HCT116 (cell line): ENCODE measurements at regions not wholly inside any gene's neighbourhood (a gene's known extent, or its start where the extent isn't known, plus 50 kb on each side); places are given as distances from the start of the nearest gene placed in this dataset.

Source experiments
- ATAC-seq: fragments of 200-7000 bp; cut with Tn5 transposase; 2 replicates; pipeline ENCODE4 v1.9.1; 2020; ENCODE audit warnings: mild to moderate bottlenecking, moderate library complexity
- BruUV-seq: library from RNA; stranded (reverse); fragments of 400-500 nt; replicated peaks from 2 replicates; lab custom pipeline; 2021; lab: Mats Ljungman, UMichigan
- CTCF ChIA-PET: fragments of 300-600 bp; sonication (Branson Sonifier 250); formaldehyde crosslinking; loops from one replicate; lab custom pipeline; 2021; ENCODE audit warnings: antibody characterized with exemption; lab: Charles Lee
- POLR2A ChIA-PET: fragments of 300-600, 350-600 bp; sonication (Branson Sonifier 250); formaldehyde crosslinking; loops from one replicate; lab custom pipeline; 2021; ENCODE audit warnings: antibody characterized with exemption; lab: Charles Lee
- RAD21 ChIA-PET, 2 experiments: fragments of 300-600 bp; sonication (Branson Sonifier 250); formaldehyde crosslinking; loops; one replicate each; lab custom pipeline; 2023; ENCODE audit warnings: low total read pairs in 2 of 2; ENCODE audit not compliant: uncharacterized antibody in 2 of 2, unreplicated experiment in 2 of 2, low non-redundant PET in 1 of 2; lab: Charles Lee
- DNase-seq: peaks from one replicate; pipeline ENCODE4 v3.0.0-alpha.2; 2010; ENCODE audit warnings: low read depth, low spot score
- H2AFZ ChIP-seq: fragments of 200-600 bp; shearing (Covaris generic), sonication (generic); 2 replicates; pipeline ENCODE4 v1.6.1; 2017; ENCODE audit warnings: low read depth, mixed run types, mixed read lengths, antibody characterized with exemption, low read length; ENCODE audit not compliant: poor library complexity, severe bottlenecking
- H3K27ac ChIP-seq: 2 replicates; pipeline ENCODE4 v1.5.1; 2012; ENCODE audit warnings: low read depth, low read length
- H3K27me3 ChIP-seq: fragments of 200-600 bp; sonication (generic); 2 replicates; pipeline ENCODE4 v1.6.1; 2016; ENCODE audit warnings: mixed run types, low read length, mixed read lengths; ENCODE audit not compliant: insufficient read depth
- H3K36me3 ChIP-seq, 2 experiments: fragments of 200-500 bp in 1 of 2; fragments of 200-600 bp in 1 of 2; sonication (Bioruptor generic) in 1 of 2; sonication (generic) in 1 of 2; 2 replicates each; pipeline versions ENCODE4 v1.5.1 to v1.6.1; 2014 to 2016; ENCODE audit warnings: low read length in 2 of 2, inconsistent platforms in 1 of 2, mixed read lengths in 1 of 2, mixed run types in 1 of 2; ENCODE audit not compliant: insufficient read depth in 2 of 2, control insufficient read depth in 1 of 2
- H3K4me1 ChIP-seq, 2 experiments: fragments of 200-600 bp in 1 of 2; sonication (generic) in 1 of 2; 2 replicates each; pipeline versions ENCODE4 v1.5.1 to v1.6.1; 2012 to 2017; ENCODE audit warnings: low read length in 2 of 2, inconsistent platforms in 1 of 2, mild to moderate bottlenecking in 1 of 2, mixed read lengths in 1 of 2, mixed run types in 1 of 2, moderate library complexity in 1 of 2; ENCODE audit not compliant: insufficient read depth in 2 of 2, control insufficient read depth in 1 of 2
- H3K4me2 ChIP-seq: fragments of 200-600 bp; sonication (generic); 2 replicates; pipeline ENCODE4 v1.6.1; 2017; ENCODE audit warnings: mixed run types, low read length, mixed read lengths
- H3K4me3 ChIP-seq, 2 experiments: fragments of 200-600 bp in 1 of 2; sonication (generic) in 1 of 2; replicated peaks in 1 of 2; 2 replicates each; pipeline ENCODE4 v1.5.1; 2011 to 2016; ENCODE audit warnings: low read length in 2 of 2, control low read depth in 1 of 2, low read depth in 1 of 2, mild to moderate bottlenecking in 1 of 2, mixed read lengths in 1 of 2, mixed run types in 1 of 2
- H3K79me2 ChIP-seq: fragments of 200-600 bp; sonication (generic); 2 replicates; pipeline ENCODE4 v1.6.1; 2017; ENCODE audit warnings: mild to moderate bottlenecking, mixed run types, low read length, moderate library complexity, mixed read lengths; ENCODE audit not compliant: insufficient read depth
- H3K9ac ChIP-seq: fragments of 200-600 bp; sonication (generic); 2 replicates; pipeline ENCODE4 v1.6.1; 2016; ENCODE audit warnings: low read length, mixed read lengths
- H3K9me2 ChIP-seq: fragments of 200-600 bp; sonication (generic), shearing (Covaris generic); 2 replicates; pipeline ENCODE4 v1.6.1; 2017; ENCODE audit warnings: mixed run types, mild to moderate bottlenecking, moderate library complexity; ENCODE audit not compliant: insufficient read depth
- H3K9me3 ChIP-seq, 2 experiments: fragments of 200-500 bp in 1 of 2; fragments of 200-600 bp in 1 of 2; sonication (Bioruptor generic) in 1 of 2; sonication (generic) in 1 of 2; 2 replicates each; pipeline ENCODE4 v1.6.1; 2014 to 2017; ENCODE audit warnings: low read length in 2 of 2, mixed read lengths in 2 of 2, inconsistent platforms in 1 of 2, low read depth in 1 of 2, mild to moderate bottlenecking in 1 of 2, mixed run types in 1 of 2, moderate library complexity in 1 of 2; ENCODE audit not compliant: control insufficient read depth in 1 of 2, insufficient read depth in 1 of 2
- H4K20me1 ChIP-seq: fragments of 200-600 bp; sonication (generic), shearing (Covaris generic); 2 replicates; pipeline ENCODE4 v1.6.1; 2017; ENCODE audit warnings: mixed run types, mild to moderate bottlenecking, moderate library complexity; ENCODE audit not compliant: insufficient read depth
- ATF3 ChIP-seq: IDR thresholded peaks from 2 replicates; pipeline ENCODE4 v1.6.1; 2012
- CBX3 ChIP-seq: IDR thresholded peaks from 2 replicates; pipeline ENCODE4 v1.6.1; 2012; ENCODE audit warnings: low read depth
- CTCF ChIP-seq, 3 experiments: fragments of 200-600 bp in 1 of 3; sonication (generic) in 1 of 3; IDR thresholded peaks in 2 of 3; conservative IDR thresholded peaks in 1 of 3; 2 replicates each; pipeline ENCODE4 v1.5.1; 2012 to 2017; ENCODE audit warnings: low read depth in 2 of 3, low read length in 2 of 3, antibody characterized with exemption in 1 of 3, borderline replicate concordance in 1 of 3, control low read depth in 1 of 3, mild to moderate bottlenecking in 1 of 3, mixed read lengths in 1 of 3, mixed run types in 1 of 3, moderate library complexity in 1 of 3; ENCODE audit not compliant: insufficient read depth in 1 of 3
- EGR1 ChIP-seq: IDR thresholded peaks from 2 replicates; pipeline ENCODE4 v1.6.1; 2012; ENCODE audit warnings: low read depth
- ELF1 ChIP-seq: IDR thresholded peaks from 2 replicates; pipeline ENCODE4 v1.6.1; 2012; ENCODE audit warnings: low read depth, borderline replicate concordance
- EZH2 ChIP-seq: fragments of 200-600 bp; sonication (generic); IDR thresholded peaks from 2 replicates; pipeline ENCODE4 v1.6.1; 2017; ENCODE audit warnings: antibody characterized with exemption, mixed run types
- FOSL1 ChIP-seq: IDR thresholded peaks from 2 replicates; pipeline ENCODE4 v1.6.1; 2012; ENCODE audit warnings: low read depth
- MAX ChIP-seq: IDR thresholded peaks from 2 replicates; pipeline ENCODE4 v1.6.1; 2012
- POLR2A ChIP-seq: IDR thresholded peaks from 2 replicates; pipeline ENCODE4 v1.7.0; 2011; ENCODE audit warnings: borderline replicate concordance; ENCODE audit not compliant: insufficient read depth, insufficient read length; ENCODE audit errors: extremely low read depth
- RAD21 ChIP-seq: IDR thresholded peaks from 2 replicates; pipeline ENCODE4 v1.6.1; 2012; ENCODE audit warnings: low read depth, mild to moderate bottlenecking
- REST ChIP-seq: IDR thresholded peaks from 2 replicates; pipeline ENCODE4 v1.6.1; 2012; ENCODE audit warnings: low read depth
- SP1 ChIP-seq: IDR thresholded peaks from 2 replicates; pipeline ENCODE4 v1.6.1; 2012; ENCODE audit warnings: low read depth
- YY1 ChIP-seq: IDR thresholded peaks from 2 replicates; pipeline ENCODE4 v1.6.1; 2011; ENCODE audit warnings: low read length, low read depth, moderate library complexity, mild to moderate bottlenecking; ENCODE audit not compliant: insufficient replicate concordance; ENCODE audit errors: extremely low read depth
- intact Hi-C: fragments of 100-400 bp; cut with micrococcal nuclease; formaldehyde crosslinking; loops from 2 replicates; pipeline ENCODE4 v1.10.0; 2022

GRCh38 chr2:239517686-239518085 lies 116.9 kb upstream of the HDAC4 start:
- ChIA-PET POLR2A (no interaction called here), RAD21 (no interaction called here), CTCF (no interaction called here)
- no peak overlapping the region for H3K4me2 ChIP-seq
- DNase-seq: no peak
- TF ChIP-seq ATF3 (no peak), EZH2 (no peak), SP1 (no peak)
- H4K20me1 ChIP-seq: no peaks in the 10 kb centered on the region
- no peak for ATAC-seq
- H3K9ac ChIP-seq: no peak overlapping the region
- H3K79me2 ChIP-seq: no peaks in the 10 kb centered on the region
- H3K36me3 ChIP-seq: no peaks in the 10 kb centered on the region
- H3K27ac ChIP-seq: no peak overlapping the region
- H3K27me3 ChIP-seq: 0 out of 2 replicates have a peak, but pooled peaks cover under 1% of the 10 kb centered on the region
- intact Hi-C loops: no loop called here
- BruUV-seq: no TSS peak
- H3K4me1 ChIP-seq: no peaks in the 10 kb centered on the region
- H3K4me3 ChIP-seq: no peak overlapping the region
- H3K9me2 ChIP-seq: no peaks in the 10 kb centered on the region
- H2AFZ ChIP-seq: no peak overlapping the region
- H3K9me3 ChIP-seq: no peaks in the 10 kb centered on the region

GRCh38 chr2:239516954-239517305 lies 116.1 kb upstream of the HDAC4 start:
- RAD21 ChIA-PET: no interaction called here
- intact Hi-C loops: no loop called here
- no peaks in the 10 kb centered on the region for H3K79me2 ChIP-seq
- H3K36me3 ChIP-seq: no peaks in the 10 kb centered on the region
- no peaks in the 10 kb centered on the region for H3K9me3 ChIP-seq
- DNase-seq: no peak
- TF ChIP-seq YY1: no peak
- TF ChIP-seq ATF3: no peak
- TF ChIP-seq ELF1: no peak
- no peak for TF ChIP-seq MAX
- TF ChIP-seq RAD21: no peak
- no peak for TF ChIP-seq REST
- TF ChIP-seq POLR2A: no peak
- no peak for TF ChIP-seq CTCF (IDR thresholded peaks at IDR 0.05 in 2 of 3, conservative IDR thresholded peaks at IDR 0.05 in 1 of 3; ENCODE audit: borderline replicate concordance in 1 of 3, insufficient read depth in 1 of 3, low read depth in 2 of 3, low read length in 2 of 3)
- TF ChIP-seq EGR1: no peak
- no peak for TF ChIP-seq CBX3
- no peak for TF ChIP-seq SP1
- no peak for TF ChIP-seq FOSL1
- TF ChIP-seq, all 23 proteins: peak for 0
- ChIA-PET CTCF (no interaction called here), POLR2A (no interaction called here)
- Histone ChIP-seq H3K27me3 (no peaks in the 10 kb centered on the region), H3K9me2 (no peaks in the 10 kb centered on the region), H3K9ac (no peak overlapping the region), H2AFZ (no peak overlapping the region), H3K4me2 (no peak overlapping the region), H3K4me3 (no peak overlapping the region), H3K4me1 (no peaks in the 10 kb centered on the region), H3K27ac (no peak overlapping the region), H4K20me1 (no peaks in the 10 kb centered on the region)
- BruUV-seq: no TSS peak
- ATAC-seq: no peak
